ENCODE measurements at regions not wholly inside any gene's neighbourhood (a gene's known extent, or its start where the extent isn't known, plus 50 kb on each side); places are given as distances from the start of the nearest gene placed in this dataset.

DNA sequence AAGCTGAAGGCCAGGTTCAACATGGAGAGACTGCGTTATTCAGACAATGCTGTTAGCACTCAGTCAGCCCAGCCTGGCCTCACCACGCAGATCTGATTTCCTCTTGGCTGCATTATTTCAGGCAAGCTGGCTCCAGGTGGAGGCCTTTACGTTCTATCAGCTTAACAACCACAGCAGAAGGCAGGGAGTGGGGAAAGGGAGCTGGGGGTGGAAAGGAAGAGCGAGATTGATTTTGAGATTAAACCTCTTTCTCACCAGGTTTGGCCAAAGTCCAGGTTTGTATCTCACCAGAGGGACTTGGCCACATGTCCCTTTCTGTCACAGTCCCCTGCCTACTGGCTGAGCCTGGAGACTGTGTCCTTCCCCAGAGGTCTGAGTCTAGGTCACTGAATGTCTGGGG, 543.7 kb upstream of the TMEM132C start:
- Histone ChIP-seq H3K4me1 (replicated peaks) (no peaks in the 10 kb centered on the region), H3K36me3 (no peaks in the 10 kb centered on the region), H3K4me3 (no peak overlapping the region), H3K27ac (no peak overlapping the region), H3K9me3 (no peaks in the 10 kb centered on the region), H3K27me3 (replicated peaks; ENCODE audit: insufficient read depth) (no peaks in the 10 kb centered on the region)
- 44% methylated on average over 4 of the region's 4 CpGs for WGBS
- intact Hi-C loops (cut with DNase I): no loop called here
- DNase-seq (ENCODE audit: low spot score): no peak
- TF ChIP-seq, protein P1, sequence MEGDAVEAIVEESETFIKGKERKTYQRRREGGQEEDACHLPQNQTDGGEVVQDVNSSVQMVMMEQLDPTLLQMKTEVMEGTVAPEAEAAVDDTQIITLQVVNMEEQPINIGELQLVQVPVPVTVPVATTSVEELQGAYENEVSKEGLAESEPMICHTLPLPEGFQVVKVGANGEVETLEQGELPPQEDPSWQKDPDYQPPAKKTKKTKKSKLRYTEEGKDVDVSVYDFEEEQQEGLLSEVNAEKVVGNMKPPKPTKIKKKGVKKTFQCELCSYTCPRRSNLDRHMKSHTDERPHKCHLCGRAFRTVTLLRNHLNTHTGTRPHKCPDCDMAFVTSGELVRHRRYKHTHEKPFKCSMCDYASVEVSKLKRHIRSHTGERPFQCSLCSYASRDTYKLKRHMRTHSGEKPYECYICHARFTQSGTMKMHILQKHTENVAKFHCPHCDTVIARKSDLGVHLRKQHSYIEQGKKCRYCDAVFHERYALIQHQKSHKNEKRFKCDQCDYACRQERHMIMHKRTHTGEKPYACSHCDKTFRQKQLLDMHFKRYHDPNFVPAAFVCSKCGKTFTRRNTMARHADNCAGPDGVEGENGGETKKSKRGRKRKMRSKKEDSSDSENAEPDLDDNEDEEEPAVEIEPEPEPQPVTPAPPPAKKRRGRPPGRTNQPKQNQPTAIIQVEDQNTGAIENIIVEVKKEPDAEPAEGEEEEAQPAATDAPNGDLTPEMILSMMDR (IDR thresholded peaks at IDR 0.05): no peak
- TF ChIP-seq POLR2A (IDR thresholded peaks at IDR 0.05) (no peak), POLR2AphosphoS5 (IDR thresholded peaks at IDR 0.05) (no peak)

DNA sequence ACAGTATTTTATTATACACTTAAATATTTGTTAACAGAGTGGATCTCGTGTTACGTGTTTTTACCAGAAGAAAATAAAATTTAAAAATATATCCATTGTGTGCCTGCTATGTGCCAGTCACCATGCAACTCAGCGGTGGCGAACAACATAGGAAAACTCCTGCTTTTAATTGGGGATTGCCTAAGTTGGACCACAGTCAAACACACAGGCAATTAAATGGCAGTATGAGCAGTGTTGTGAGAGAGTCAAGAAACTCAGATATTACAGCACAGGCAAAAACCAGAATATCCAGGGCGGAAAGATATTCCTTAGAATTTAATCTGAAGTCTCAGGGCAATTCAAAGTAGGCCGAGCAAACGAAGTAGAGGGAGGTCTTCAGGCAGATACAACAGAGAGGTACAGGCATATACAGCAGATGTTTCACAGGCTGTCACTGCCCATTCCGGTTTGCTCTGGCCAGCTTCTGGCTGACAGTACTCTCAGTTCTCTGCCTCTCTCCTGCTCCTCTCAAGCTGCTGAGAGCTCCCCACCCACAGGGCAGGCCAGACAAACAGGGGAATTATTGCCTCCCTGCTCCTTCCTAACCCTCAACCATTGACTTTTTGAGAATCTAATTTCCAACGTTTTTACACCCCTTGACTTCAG, 540.2 kb upstream of the TMEM132C start:
- Histone ChIP-seq H3K27ac (no peak overlapping the region), H3K27me3 (replicated peaks; ENCODE audit: insufficient read depth) (no peaks in the 10 kb centered on the region), H3K4me3 (no peak overlapping the region), H3K4me1 (replicated peaks) (no peaks in the 10 kb centered on the region), H3K36me3 (no peaks in the 10 kb centered on the region), H3K9me3 (no peaks in the 10 kb centered on the region)
- DNase-seq (ENCODE audit: low spot score): no peak
- no peak for TF ChIP-seq POLR2A (IDR thresholded peaks at IDR 0.05)
- TF ChIP-seq, protein P1 (IDR thresholded peaks at IDR 0.05): no peak
- no peak for TF ChIP-seq POLR2AphosphoS5 (IDR thresholded peaks at IDR 0.05)
- intact Hi-C loops (cut with DNase I): no loop called here
- 60% methylated on average over 9 of the region's 9 CpGs for WGBS

DNA sequence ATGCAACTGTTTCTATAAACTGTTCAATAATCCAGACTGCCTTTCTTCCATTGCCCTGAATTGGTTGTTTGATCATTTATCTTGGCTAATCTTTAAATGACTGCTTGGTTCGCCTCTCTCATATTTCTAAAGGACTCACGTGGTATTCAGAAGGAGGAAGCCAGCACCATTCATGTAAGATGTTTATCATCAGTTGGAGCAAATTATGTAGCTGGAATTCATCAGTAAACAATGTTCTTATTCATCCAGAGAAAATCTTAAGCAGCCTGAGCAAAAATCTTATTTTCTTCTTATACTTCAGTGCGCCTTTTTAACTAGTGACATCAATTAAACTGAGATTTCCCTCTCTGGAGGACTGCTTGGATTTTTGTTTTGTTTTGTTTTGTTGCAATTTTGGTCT, 538.7 kb upstream of the TMEM132C start:
- Histone ChIP-seq H3K36me3 (no peaks in the 10 kb centered on the region), H3K4me3 (no peak overlapping the region), H3K27ac (no peak overlapping the region), H3K4me1 (replicated peaks) (no peaks in the 10 kb centered on the region), H3K27me3 (replicated peaks; ENCODE audit: insufficient read depth) (no peaks in the 10 kb centered on the region), H3K9me3 (no peaks in the 10 kb centered on the region)
- 55% methylated on average over 3 of the region's 3 CpGs for WGBS
- TF ChIP-seq, protein P1 (IDR thresholded peaks at IDR 0.05): no peak
- TF ChIP-seq POLR2AphosphoS5 (IDR thresholded peaks at IDR 0.05) (no peak), POLR2A (IDR thresholded peaks at IDR 0.05) (no peak)
- DNase-seq (ENCODE audit: low spot score): no peak
- intact Hi-C loops (cut with DNase I): no loop called here

DNA sequence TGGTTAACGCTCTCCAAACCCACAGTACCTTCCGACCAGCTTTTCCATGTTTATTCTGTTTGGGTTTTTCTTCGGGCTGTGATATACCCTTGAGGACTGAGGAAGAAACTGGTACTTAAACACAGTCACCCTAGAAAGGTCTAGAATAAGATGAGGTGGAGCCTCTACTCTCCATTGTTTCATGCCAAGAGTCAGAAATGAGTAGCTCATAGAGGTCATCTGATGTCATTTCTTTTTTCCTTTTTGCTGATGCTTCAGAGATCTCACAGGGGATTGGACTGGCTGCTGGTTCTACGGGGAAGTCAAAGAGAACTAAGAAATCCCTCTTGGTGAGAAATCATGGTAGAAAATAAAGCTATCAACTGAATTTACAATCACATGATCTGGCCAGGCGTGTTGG, 538.2 kb upstream of the TMEM132C start:
- TF ChIP-seq, protein P1 (IDR thresholded peaks at IDR 0.05): no peak
- TF ChIP-seq POLR2A (IDR thresholded peaks at IDR 0.05) (no peak), POLR2AphosphoS5 (IDR thresholded peaks at IDR 0.05) (no peak)
- DNase-seq (ENCODE audit: low spot score): no peak
- no peaks in the 10 kb centered on the region for H3K36me3 ChIP-seq
- no peak overlapping the region for H3K27ac ChIP-seq
- H3K9me3 ChIP-seq: no peaks in the 10 kb centered on the region
- no peaks in the 10 kb centered on the region for H3K27me3 ChIP-seq (replicated peaks; ENCODE audit: insufficient read depth)
- WGBS: 89% methylated on average over 5 of the region's 5 CpGs
- intact Hi-C loops (cut with DNase I): no loop called here
- H3K4me1 ChIP-seq (replicated peaks): no peaks in the 10 kb centered on the region
- H3K4me3 ChIP-seq: no peak overlapping the region

DNA sequence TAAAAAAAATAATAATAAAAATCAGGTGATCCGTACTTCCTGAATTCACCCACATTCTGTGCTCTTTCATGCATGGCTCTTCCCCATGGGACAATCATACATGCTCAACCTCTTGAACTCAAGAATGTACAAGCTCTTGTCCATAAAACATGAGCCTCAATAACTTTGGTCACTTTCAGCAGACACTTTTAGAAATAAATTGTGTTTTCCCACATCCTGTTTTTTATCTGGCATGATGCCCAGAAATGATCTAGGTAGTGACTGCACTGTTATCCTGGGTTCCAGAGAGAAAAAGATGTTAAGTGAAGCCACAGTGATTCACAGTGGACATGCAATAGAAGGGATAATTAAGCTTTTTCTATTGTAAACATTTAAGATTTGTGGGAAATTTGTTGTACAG, 537.6 kb upstream of the TMEM132C start:
- WGBS: 75% methylated on average over 1 of the region's 1 CpG
- H3K27ac ChIP-seq: no peak overlapping the region

More for the DNA sequence above, 537.6 kb upstream of the TMEM132C start:
- Histone ChIP-seq H3K36me3 (no peaks in the 10 kb centered on the region), H3K4me1 (replicated peaks) (no peaks in the 10 kb centered on the region), H3K27me3 (replicated peaks; ENCODE audit: insufficient read depth) (no peaks in the 10 kb centered on the region), H3K4me3 (no peak overlapping the region), H3K9me3 (no peaks in the 10 kb centered on the region)
- TF ChIP-seq, protein P1 (IDR thresholded peaks at IDR 0.05): no peak
- no peak for TF ChIP-seq POLR2AphosphoS5 (IDR thresholded peaks at IDR 0.05)
- no peak for TF ChIP-seq POLR2A (IDR thresholded peaks at IDR 0.05)
- DNase-seq (ENCODE audit: low spot score): no peak
- intact Hi-C loops (cut with DNase I): no loop called here

All from prostate gland (tissue), 2 donors.